WI38 (cell line): ENCODE measurements at regions not wholly inside any gene's neighbourhood (a gene's known extent, or its start where the extent isn't known, plus 50 kb on each side); places are given as distances from the start of the nearest gene placed in this dataset.

ENCODE experiments used
- H3K4me3 ChIP-seq: 2 replicates; pipeline ENCODE4 v1.5.1; 2011; ENCODE audit warnings: low read depth, mild to moderate bottlenecking, control low read depth, low read length
- TF ChIP-seq, protein P1 (sequence below): IDR thresholded peaks from 2 replicates; pipeline ENCODE4 v1.5.1; 2012; ENCODE audit warnings: low read depth, mild to moderate bottlenecking, control low read depth, low read length

DNA sequence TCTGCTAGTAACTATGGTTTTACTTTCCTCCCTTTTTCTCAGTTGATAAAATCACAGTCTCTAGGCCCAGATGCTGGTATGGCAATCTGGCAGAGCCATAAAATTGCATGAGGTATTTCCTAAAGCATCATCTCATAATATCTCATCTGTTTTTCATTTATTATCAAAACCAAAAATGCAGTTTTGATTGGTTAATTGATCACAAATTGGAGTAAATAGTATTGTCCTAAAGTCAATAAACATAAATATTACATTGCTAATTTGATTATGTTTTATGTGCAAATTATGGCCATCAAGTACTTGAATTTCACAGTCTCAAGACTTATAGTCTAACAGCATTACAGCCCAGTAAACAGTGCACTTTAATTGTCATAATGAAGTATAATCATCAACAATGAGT is 2365.6 kb downstream of the ARAP2 start:
- TF ChIP-seq, protein P1, sequence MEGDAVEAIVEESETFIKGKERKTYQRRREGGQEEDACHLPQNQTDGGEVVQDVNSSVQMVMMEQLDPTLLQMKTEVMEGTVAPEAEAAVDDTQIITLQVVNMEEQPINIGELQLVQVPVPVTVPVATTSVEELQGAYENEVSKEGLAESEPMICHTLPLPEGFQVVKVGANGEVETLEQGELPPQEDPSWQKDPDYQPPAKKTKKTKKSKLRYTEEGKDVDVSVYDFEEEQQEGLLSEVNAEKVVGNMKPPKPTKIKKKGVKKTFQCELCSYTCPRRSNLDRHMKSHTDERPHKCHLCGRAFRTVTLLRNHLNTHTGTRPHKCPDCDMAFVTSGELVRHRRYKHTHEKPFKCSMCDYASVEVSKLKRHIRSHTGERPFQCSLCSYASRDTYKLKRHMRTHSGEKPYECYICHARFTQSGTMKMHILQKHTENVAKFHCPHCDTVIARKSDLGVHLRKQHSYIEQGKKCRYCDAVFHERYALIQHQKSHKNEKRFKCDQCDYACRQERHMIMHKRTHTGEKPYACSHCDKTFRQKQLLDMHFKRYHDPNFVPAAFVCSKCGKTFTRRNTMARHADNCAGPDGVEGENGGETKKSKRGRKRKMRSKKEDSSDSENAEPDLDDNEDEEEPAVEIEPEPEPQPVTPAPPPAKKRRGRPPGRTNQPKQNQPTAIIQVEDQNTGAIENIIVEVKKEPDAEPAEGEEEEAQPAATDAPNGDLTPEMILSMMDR: no peak
- no peak overlapping the region for H3K4me3 ChIP-seq

DNA sequence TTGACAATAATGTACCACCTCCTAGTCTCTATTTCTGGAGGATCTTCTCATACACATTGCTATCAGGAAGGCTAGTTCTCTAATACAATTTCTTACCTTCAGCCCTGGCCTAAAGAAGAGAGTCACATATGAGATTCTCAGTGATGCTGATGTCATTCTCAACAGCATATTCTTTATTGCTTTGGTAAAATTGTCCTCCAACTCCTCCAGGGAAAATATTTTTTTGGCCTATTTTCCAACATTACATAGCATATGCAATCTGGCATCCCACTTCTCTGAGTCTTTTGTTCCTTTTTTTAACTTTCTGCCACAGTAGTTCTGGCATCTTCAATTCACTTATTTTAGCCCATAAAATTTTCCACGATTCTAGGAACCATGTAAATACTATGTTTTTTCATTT is 2363.1 kb downstream of the ARAP2 start:
- TF ChIP-seq, protein P1: no peak
- no peak overlapping the region for H3K4me3 ChIP-seq

DNA sequence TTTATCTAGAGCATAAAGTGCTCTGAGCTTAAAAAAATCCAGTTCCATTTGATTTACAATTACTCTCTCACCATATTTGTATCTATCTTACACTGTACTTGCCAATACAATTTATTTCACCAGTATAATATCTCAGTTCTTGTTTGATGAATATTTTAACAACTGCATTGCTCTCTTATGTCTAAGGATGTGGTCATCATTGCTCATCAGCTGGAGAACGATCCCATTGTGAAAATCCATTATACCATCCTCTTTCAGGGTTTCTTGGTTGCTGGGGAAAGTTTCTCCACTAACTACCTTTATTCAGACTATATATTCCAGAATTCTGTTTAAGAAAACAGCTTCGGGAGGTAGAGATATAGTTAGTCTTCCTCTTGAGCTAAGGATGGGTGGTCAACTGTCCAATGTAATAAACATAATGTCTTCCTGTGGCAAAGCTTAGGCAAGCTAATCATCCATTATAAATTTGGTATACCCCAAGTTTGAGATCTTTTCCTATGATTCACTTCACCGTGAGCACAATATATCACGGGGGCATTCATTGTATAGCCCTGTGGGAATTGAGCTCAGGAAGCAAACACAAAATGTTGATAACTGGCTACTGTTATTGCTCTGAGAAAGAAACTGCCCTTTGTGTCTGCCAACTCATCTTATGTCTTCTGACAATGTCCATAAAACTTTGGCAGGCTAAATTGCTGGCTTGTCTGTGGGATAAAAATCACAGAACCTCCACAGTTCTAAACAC is 2361.9 kb downstream of the ARAP2 start:
- H3K4me3 ChIP-seq: no peak overlapping the region
- TF ChIP-seq, protein P1: no peak

DNA sequence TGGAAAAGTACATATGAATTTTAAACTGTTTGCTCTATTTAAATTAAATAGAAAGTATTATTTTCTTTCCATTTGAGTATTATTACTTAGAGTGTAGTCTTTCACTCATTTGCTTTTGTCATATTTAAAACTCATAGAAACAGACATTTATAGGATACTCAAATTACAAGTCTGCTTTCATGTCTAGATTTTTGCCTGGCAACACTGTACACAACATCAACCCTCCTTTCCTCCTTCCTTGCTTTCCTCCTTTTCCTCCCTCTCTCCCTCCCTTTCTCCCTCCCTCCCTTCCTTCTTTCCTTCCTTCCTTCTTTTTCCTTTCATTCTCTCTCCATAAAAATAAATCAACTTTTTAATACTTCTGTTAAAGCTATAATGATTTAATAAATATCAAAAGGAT is 2361.2 kb downstream of the ARAP2 start:
- no peak overlapping the region for H3K4me3 ChIP-seq
- TF ChIP-seq, protein P1: no peak

DNA sequence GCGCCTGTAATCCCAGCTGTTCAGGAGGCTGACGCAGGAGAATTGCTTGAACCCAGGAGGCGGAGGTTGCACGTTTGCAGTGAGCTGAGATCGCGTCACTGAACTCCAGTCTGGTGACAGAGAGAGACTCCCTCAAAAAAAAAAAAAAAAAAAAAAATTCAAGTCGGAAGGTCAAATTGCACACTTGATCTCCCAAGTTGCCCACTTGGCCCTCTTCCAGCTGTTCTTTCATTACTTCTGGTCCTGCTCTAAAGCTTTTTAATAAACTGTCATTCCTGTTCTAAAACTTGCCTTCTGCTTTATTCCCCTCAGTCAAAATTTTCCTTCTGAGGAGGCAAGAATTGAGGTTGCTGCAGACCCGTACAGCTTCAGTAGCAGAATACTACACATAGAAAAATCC is 2358.0 kb downstream of the ARAP2 start:
- H3K4me3 ChIP-seq: no peak overlapping the region
- TF ChIP-seq, protein P1: no peak

DNA sequence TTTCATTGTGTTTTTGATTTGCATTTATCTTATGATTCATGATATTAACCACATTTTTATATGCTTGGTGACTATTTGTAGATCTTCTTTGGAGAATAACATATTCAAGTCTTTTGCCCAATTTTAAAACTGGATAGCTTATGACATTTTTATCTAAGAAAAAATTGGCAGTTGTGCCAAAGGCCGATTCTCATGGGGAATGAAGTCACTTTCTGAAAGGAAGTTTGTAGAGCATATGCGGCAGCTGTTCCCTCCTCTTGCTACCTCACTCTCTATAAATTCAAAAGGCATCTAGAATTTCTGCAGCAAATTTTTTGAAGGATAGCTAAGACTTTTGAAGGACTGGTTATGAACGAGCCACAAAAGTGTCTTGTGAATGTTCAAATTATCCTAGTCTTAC is 2353.5 kb downstream of the ARAP2 start:
- no peak overlapping the region for H3K4me3 ChIP-seq
- TF ChIP-seq, protein P1: no peak

DNA sequence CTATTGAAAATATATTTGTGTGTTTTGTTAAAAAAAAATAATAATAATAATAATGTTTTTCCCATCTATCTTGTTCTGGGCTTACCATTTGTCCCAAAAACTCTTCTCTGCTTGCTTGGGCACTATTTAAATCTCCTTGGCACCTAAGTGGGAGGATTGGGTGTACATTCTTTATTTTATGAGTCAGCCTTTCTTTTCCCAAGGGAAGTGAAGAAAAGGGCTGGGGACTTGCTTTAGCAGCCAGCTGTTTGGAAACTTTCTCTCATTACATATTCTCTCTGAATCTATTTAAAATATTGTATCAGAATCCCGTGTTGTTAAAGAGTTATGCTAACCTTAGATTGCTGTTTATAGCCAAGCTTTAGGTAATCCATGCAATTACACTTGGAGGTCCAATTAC is 2332.4 kb downstream of the ARAP2 start:
- TF ChIP-seq, protein P1: no peak
- no peak overlapping the region for H3K4me3 ChIP-seq
